Ovary (tissue), 7 donors: ENCODE measurements at regions not wholly inside any gene's neighbourhood (a gene's known extent, or its start where the extent isn't known, plus 50 kb on each side); places are given as distances from the start of the nearest gene placed in this dataset.

Source experiments
- DNase-seq, 5 donors: peaks; one replicate each; pipeline ENCODE4 v3.0.0-alpha.2; 2019 to 2020
- H3K27ac ChIP-seq, 2 donors: fragments of 200-600 bp; one replicate each; pipeline versions ENCODE4 v1.5.1 to v1.8.0; 2019 to 2022
- H3K27me3 ChIP-seq: fragments of 200-600 bp; one replicate; pipeline ENCODE4 v1.8.0; 2022
- H3K36me3 ChIP-seq: fragments of 200-600 bp; sonication (generic); one replicate; pipeline ENCODE4 v1.5.1; 2019
- H3K4me1 ChIP-seq: one replicate; pipeline ENCODE4 v1.8.1; 2013; ENCODE audit warnings: mild to moderate bottlenecking, moderate library complexity; ENCODE audit not compliant: insufficient read depth
- H3K4me3 ChIP-seq: fragments of 200-600 bp; sonication (generic); one replicate; pipeline ENCODE4 v1.5.1; 2017
- H3K9me3 ChIP-seq, 2 donors: fragments of 200-600 bp in 1 of 2; sonication (generic) in 1 of 2; one replicate each; pipeline versions ENCODE4 v1.5.1 to v1.8.1; 2013 to 2019; ENCODE audit warnings: mild to moderate bottlenecking in 1 of 2, moderate library complexity in 1 of 2
- EP300 ChIP-seq: sonication (generic); formaldehyde crosslinking; IDR thresholded peaks from one replicate; pipeline ENCODE4 v1.6.1; 2017; ENCODE audit warnings: antibody characterized with exemption
- POLR2A ChIP-seq: fragments of 450-650 bp; IDR thresholded peaks from one replicate; pipeline ENCODE4 v1.6.1; 2017; ENCODE audit warnings: antibody characterized with exemption, mild to moderate bottlenecking, moderate library complexity
- WGBS, 3 donors: extraction: QIAGEN DNeasy Blood & Tissue Kit in 1 of 3; methylation state at CpG; one replicate each; pipeline versions ENCODE4 v1.1.5 to v1.1.7; 2013 to 2017; 5-methylcytosine and 5-hydroxymethylcytosine counted together
- intact Hi-C, 4 donors: fragments of 100-400 bp; cut with DNase I; formaldehyde crosslinking; loops; one replicate each; pipeline versions ENCODE4 v1.11.0 to v1.15.1; 2022 to 2023
- TF ChIP-seq, protein P1 (sequence below), 3 donors: fragments of 450-650 bp in 2 of 3; fragments of 200-600 bp in 1 of 3; IDR thresholded peaks; one replicate each; pipeline versions ENCODE4 v1.5.1 to v1.8.0; 2016 to 2022; ENCODE audit warnings: antibody characterized with exemption in 3 of 3, mild to moderate bottlenecking in 1 of 3
- donor health status: DM: no; HTN: no; CAD: no; lungs with moderate emphysema.
- donor health status: DM: no; HTN: no; CAD: no.
- donor health status: Bipolar disorder and iron deficiency.
- donor health status: DM: no; HTN: no; CAD: no.
- donor health status: DM: yes; HTN: yes; CAD: no.

DNA sequence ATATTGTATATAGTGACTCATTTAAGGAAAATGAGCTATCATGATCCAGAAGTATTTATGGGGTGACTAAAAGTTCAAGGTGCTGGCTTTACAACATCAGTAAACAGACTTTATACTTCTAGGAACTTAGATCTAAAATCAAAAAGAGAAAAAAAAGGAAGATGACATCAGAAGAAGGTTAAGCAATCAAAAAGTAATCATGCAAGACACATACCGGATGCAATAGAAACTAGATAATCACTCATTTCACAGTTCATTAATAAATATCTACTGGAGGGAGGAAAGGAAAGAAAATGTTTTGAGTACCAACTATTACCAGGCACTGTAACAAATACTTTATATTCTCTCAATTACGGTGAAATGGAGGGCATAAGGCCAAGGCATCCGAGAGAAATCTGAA lies 276.4 kb downstream of the SPRY1 start:
- Histone ChIP-seq H3K4me3 (no peak overlapping the region), H3K27ac (no peak overlapping the region), H3K9me3 (no peaks in the 10 kb centered on the region), H3K36me3 (no peaks in the 10 kb centered on the region), H3K4me1 (no peaks in the 10 kb centered on the region), H3K27me3 (no peaks in the 10 kb centered on the region)
- WGBS, 3 donors = 72 to 76% (median 75%) methylated on average over 3 of the region's 3 CpGs
- DNase-seq = no peak
- TF ChIP-seq EP300 (no peak), POLR2A (no peak)
- TF ChIP-seq, protein P1, sequence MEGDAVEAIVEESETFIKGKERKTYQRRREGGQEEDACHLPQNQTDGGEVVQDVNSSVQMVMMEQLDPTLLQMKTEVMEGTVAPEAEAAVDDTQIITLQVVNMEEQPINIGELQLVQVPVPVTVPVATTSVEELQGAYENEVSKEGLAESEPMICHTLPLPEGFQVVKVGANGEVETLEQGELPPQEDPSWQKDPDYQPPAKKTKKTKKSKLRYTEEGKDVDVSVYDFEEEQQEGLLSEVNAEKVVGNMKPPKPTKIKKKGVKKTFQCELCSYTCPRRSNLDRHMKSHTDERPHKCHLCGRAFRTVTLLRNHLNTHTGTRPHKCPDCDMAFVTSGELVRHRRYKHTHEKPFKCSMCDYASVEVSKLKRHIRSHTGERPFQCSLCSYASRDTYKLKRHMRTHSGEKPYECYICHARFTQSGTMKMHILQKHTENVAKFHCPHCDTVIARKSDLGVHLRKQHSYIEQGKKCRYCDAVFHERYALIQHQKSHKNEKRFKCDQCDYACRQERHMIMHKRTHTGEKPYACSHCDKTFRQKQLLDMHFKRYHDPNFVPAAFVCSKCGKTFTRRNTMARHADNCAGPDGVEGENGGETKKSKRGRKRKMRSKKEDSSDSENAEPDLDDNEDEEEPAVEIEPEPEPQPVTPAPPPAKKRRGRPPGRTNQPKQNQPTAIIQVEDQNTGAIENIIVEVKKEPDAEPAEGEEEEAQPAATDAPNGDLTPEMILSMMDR (IDR thresholded peaks at IDR 0.05) = no peak
- intact Hi-C loops = no loop called here

DNA sequence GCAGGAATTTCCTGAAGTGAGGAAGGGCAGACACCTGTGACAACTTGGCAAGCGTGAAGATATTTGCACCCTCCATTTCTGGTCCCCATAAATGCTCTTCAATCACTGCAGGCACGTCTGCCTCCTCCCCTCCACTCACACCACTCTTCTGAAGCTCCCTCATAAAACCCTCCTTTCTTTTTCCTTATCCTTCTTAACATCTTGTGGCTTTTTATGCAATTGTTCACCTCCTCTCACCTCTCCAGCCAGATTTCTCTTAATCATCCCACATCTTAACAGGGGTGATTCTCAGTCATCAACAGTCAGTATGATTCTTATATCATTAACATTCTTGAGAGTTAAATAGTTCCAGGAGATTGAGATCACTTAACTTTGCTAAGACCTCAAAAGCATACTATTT lies 277.4 kb downstream of the SPRY1 start:
- intact Hi-C loops = no loop called here
- no peak for TF ChIP-seq POLR2A
- TF ChIP-seq EP300 = no peak
- TF ChIP-seq, protein P1 (IDR thresholded peaks at IDR 0.05) = no peak
- Histone ChIP-seq H3K4me1 (no peaks in the 10 kb centered on the region), H3K36me3 (no peaks in the 10 kb centered on the region), H3K9me3 (no peaks in the 10 kb centered on the region), H3K27ac (no peak overlapping the region), H3K27me3 (no peaks in the 10 kb centered on the region), H3K4me3 (no peak overlapping the region)
- DNase-seq = no peak
- 89 to 98% (median 92%) methylated on average over 2 of the region's 2 CpGs for WGBS, 3 donors

DNA sequence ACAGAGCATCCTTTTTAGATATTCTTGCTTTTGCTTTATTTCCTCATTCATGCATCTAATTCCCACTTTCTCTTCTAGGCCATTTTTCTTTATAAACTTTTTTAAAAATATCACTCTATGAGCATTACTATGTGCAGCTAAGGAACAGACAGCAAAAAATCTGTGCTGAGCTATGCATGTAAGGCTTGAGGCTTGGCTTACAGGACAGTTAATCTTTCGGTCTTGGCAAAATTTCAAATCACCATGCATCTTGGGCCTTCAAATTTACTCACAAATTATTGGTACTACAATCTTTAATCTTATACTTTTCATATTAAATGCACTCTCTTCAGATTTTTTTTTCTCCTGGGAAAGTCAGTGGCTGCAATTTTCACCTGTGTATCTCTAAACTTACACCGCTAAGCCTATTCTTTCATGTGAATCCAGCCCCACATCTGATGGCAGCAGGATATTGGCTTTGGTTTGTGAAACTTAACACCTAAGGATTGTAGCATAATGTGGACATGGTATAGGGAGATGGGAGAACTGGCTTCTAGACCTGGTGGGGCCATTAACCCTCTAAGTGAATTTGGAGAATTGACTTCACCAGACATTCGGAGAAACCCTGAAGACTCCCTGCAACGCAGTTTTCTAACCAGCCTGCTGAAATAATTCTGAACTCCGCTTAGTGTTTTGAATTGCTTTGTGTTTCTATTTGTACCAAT lies 278.3 kb downstream of the SPRY1 start:
- H3K27me3 ChIP-seq = no peaks in the 10 kb centered on the region
- no peaks in the 10 kb centered on the region for H3K4me1 ChIP-seq
- H3K9me3 ChIP-seq = no peaks in the 10 kb centered on the region
- no peak overlapping the region for H3K27ac ChIP-seq
- no peak for DNase-seq
- TF ChIP-seq, protein P1 (IDR thresholded peaks at IDR 0.05) = no peak
- TF ChIP-seq POLR2A = no peak
- TF ChIP-seq EP300 = no peak
- H3K36me3 ChIP-seq = no peaks in the 10 kb centered on the region
- no peak overlapping the region for H3K4me3 ChIP-seq
- intact Hi-C loops = no loop called here
- 85 to 87% (median 87%) methylated on average over 5 of the region's 5 CpGs for WGBS, 3 donors

DNA sequence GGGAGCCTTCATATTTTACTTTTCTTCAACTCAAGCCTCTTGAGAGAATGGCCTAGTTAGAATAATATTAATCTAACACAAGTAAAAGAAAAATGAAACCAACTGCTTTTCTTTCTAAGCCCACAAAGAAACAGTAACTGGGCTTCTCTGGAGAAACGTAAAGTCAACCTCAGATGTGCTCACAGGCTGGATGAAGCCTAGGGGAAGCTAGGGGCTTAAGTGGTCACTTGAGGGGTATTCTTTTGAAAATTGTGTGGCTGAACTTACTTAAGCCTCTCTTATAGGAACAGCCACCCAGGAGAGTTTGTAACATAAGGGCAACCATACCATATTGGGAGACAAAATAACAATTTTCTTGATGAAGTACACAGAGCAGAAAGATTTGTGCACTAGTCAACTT lies 279.0 kb downstream of the SPRY1 start:
- WGBS, 3 donors = 59 to 84% (median 70%) methylated on average over 1 of the region's 1 CpG
- H3K4me1 ChIP-seq = no peaks in the 10 kb centered on the region
- no peaks in the 10 kb centered on the region for H3K27me3 ChIP-seq
- H3K9me3 ChIP-seq = no peaks in the 10 kb centered on the region
- no peak overlapping the region for H3K4me3 ChIP-seq
- H3K27ac ChIP-seq = no peak overlapping the region
- TF ChIP-seq EP300 (no peak), POLR2A (no peak)
- TF ChIP-seq, protein P1 (IDR thresholded peaks at IDR 0.05) = no peak
- H3K36me3 ChIP-seq = no peaks in the 10 kb centered on the region
- intact Hi-C loops = no loop called here
- no peak for DNase-seq
